Astrocyte (in vitro differentiated cells and primary cell): ENCODE measurements at regions not wholly inside any gene's neighbourhood (a gene's known extent, or its start where the extent isn't known, plus 50 kb on each side); places are given as distances from the start of the nearest gene placed in this dataset.

Source experiments
- EZH2 ChIP-seq: IDR thresholded peaks from 2 replicates; pipeline ENCODE4 v1.6.1; 2012; ENCODE audit warnings: mild to moderate bottlenecking, low read length, inconsistent platforms; ENCODE audit not compliant: insufficient read depth
- TF ChIP-seq, protein P1 (sequence below): IDR thresholded peaks from 2 replicates; pipeline ENCODE4 v1.5.1; 2011; ENCODE audit warnings: low read depth, mild to moderate bottlenecking, inconsistent platforms, low read length, moderate library complexity; ENCODE audit not compliant: insufficient read depth

DNA sequence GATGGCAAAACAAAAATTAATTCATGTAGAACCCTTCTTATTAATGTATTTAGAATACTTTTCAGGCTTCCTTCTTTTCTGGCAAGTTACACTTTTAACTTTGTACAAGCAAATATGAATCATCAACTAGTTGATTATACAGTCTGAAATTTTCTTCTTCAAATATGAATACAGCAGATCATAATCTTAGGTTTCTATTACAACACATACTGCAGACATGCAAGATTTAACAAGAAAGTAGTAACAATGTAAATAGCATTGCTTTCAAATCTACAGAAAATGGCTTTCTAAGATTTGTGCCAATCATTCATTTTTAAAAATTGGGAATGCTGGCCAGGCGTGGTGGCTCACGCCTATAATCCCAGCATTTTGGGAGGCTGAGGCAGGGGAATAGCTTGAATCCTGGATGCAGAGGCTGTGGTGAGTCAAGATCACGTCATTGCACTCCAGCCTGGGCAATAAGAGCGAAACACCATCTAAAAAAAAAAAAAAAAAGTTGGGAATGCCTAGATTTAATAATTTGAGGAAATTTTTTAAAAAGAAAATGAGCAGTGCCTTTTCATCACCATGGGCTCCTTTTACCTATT lies 68.4 kb upstream of the DPYD start:
- TF ChIP-seq, protein P1, sequence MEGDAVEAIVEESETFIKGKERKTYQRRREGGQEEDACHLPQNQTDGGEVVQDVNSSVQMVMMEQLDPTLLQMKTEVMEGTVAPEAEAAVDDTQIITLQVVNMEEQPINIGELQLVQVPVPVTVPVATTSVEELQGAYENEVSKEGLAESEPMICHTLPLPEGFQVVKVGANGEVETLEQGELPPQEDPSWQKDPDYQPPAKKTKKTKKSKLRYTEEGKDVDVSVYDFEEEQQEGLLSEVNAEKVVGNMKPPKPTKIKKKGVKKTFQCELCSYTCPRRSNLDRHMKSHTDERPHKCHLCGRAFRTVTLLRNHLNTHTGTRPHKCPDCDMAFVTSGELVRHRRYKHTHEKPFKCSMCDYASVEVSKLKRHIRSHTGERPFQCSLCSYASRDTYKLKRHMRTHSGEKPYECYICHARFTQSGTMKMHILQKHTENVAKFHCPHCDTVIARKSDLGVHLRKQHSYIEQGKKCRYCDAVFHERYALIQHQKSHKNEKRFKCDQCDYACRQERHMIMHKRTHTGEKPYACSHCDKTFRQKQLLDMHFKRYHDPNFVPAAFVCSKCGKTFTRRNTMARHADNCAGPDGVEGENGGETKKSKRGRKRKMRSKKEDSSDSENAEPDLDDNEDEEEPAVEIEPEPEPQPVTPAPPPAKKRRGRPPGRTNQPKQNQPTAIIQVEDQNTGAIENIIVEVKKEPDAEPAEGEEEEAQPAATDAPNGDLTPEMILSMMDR: no peak
- TF ChIP-seq EZH2: no peak
